ENCODE measurements at regions not wholly inside any gene's neighbourhood (a gene's known extent, or its start where the extent isn't known, plus 50 kb on each side); places are given as distances from the start of the nearest gene placed in this dataset.
"Not testable (repeated sequence)": the region's sequence is repeated elsewhere in the genome, so short reads cannot be mapped to it uniquely, and the experiment has no call there.

DNA sequence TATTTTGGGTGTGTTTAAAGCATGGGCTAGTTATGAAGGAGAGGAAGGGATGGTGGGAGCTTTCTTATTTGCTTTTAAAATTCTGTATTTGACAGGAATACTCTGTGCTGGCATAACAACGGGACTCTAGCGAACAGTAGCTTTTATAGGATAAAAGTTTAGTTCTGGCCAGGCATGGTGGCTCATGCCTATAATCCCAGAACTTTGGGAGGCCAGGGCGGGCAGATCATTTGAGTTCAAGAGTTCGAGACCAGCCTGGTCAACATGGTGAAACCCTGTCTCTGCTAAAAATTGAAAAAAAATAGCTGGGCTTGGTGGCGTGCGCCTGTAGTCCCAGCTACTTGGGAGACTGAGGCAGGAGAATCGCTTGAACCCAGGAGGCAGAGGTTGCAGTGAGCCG lies 71.5 kb upstream of the GADD45A start:
- not testable (repeated sequence) for TF ChIP-seq POLR2AphosphoS5 (IDR thresholded peaks at IDR 0.05; ENCODE audit: low read depth, low read length); CBX3 (IDR thresholded peaks at IDR 0.05; ENCODE audit: low read depth); POLR2A (IDR thresholded peaks at IDR 0.05; ENCODE audit: borderline replicate concordance, extremely low read depth, insufficient read depth, insufficient read length)
- TF ChIP-seq, protein P1, sequence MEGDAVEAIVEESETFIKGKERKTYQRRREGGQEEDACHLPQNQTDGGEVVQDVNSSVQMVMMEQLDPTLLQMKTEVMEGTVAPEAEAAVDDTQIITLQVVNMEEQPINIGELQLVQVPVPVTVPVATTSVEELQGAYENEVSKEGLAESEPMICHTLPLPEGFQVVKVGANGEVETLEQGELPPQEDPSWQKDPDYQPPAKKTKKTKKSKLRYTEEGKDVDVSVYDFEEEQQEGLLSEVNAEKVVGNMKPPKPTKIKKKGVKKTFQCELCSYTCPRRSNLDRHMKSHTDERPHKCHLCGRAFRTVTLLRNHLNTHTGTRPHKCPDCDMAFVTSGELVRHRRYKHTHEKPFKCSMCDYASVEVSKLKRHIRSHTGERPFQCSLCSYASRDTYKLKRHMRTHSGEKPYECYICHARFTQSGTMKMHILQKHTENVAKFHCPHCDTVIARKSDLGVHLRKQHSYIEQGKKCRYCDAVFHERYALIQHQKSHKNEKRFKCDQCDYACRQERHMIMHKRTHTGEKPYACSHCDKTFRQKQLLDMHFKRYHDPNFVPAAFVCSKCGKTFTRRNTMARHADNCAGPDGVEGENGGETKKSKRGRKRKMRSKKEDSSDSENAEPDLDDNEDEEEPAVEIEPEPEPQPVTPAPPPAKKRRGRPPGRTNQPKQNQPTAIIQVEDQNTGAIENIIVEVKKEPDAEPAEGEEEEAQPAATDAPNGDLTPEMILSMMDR (IDR thresholded peaks at IDR 0.05 in 2 of 3, conservative IDR thresholded peaks at IDR 0.05 in 1 of 3; ENCODE audit: borderline replicate concordance in 1 of 3, insufficient read depth in 1 of 3, low read depth in 2 of 3, low read length in 2 of 3), result not testable (repeated sequence)
